ENCODE measurements at regions not wholly inside any gene's neighbourhood (a gene's known extent, or its start where the extent isn't known, plus 50 kb on each side); places are given as distances from the start of the nearest gene placed in this dataset.

- H2AK5ac ChIP-seq (ENCODE audit: low read length) = peak overlapping the region; percentile 32
- peak overlapping the region; percentile 85 for H2BK120ac ChIP-seq (ENCODE audit: insufficient read depth, low read length, poor library complexity)
- H3K4me1 ChIP-seq (ENCODE audit: control insufficient read depth in 1 of 2, insufficient read depth in 2 of 2, low read length in 2 of 2) = peaks cover 42% of the 10 kb centered on the region in 2 experiments
- H3K4me2 ChIP-seq (ENCODE audit: low read length) = peak overlapping the region; percentile 59
- H3K4me3 ChIP-seq (ENCODE audit: low read depth, low read length) = no peak overlapping the region
- H4K91ac ChIP-seq (ENCODE audit: low read depth, low read length) = peak overlapping the region; percentile 49
- H3K79me2 ChIP-seq (ENCODE audit: control insufficient read depth, insufficient read depth, low read length, poor library complexity) = peaks cover 2% of the 10 kb centered on the region
- no peak for DNase-seq
- no peaks in the 10 kb centered on the region for H3K36me3 ChIP-seq (ENCODE audit: control insufficient read depth in 1 of 2, insufficient read depth in 2 of 2, low read length in 2 of 2)
- H3K18ac ChIP-seq (ENCODE audit: low read length) = peak overlapping the region; percentile 69
- H3K14ac ChIP-seq (ENCODE audit: low read length) = peak overlapping the region; percentile 19
- peak overlapping the region; percentile 67 for H3K27ac ChIP-seq (ENCODE audit: low read depth, low read length)
- no peak overlapping the region for H3K23ac ChIP-seq (ENCODE audit: low read length)
- H3K79me1 ChIP-seq (ENCODE audit: low read length) = peaks cover 19% of the 10 kb centered on the region
- peak overlapping the region; percentile 64 for H4K8ac ChIP-seq (ENCODE audit: low read depth, low read length)
- peak overlapping the region; percentile 28 for H2BK12ac ChIP-seq (ENCODE audit: low read length)
- peak overlapping the region; percentile 16 for H2BK5ac ChIP-seq (ENCODE audit: low read depth, low read length, poor library complexity)
- WGBS (ENCODE audit: extremely low coverage, insufficient coverage, insufficient read length) = no CpG with 5 or more reads among the region's 17 CpGs
- H4K12ac ChIP-seq (ENCODE audit: low read depth, low read length) = peak overlapping the region; percentile 58
- H3K9me3 ChIP-seq (ENCODE audit: insufficient read depth, low read depth, low read length) = no peaks in the 10 kb centered on the region
- H2AFZ ChIP-seq (ENCODE audit: insufficient read depth, low read length, poor library complexity) = no peak overlapping the region
- no peak overlapping the region for H3K9ac ChIP-seq (ENCODE audit: low read length)
- H3K4ac ChIP-seq (ENCODE audit: low read depth, low read length) = peak overlapping the region; percentile 9
- H3K27me3 ChIP-seq (ENCODE audit: insufficient read depth, low read length) = no peaks in the 10 kb centered on the region
These were observed 216.4 kb upstream of the CIBAR2 start for GRCh38 chr16:85328676-85329058.

- Histone ChIP-seq H3K4me3 (ENCODE audit: low read depth, low read length) (no peak overlapping the region), H3K23ac (ENCODE audit: low read length) (no peak overlapping the region), H3K27ac (ENCODE audit: low read depth, low read length) (peak overlapping the region; percentile 67), H3K36me3 (ENCODE audit: control insufficient read depth in 1 of 2, insufficient read depth in 2 of 2, low read length in 2 of 2) (no peaks in the 10 kb centered on the region), H3K4ac (ENCODE audit: low read depth, low read length) (peak overlapping the region; percentile 9), H2AFZ (ENCODE audit: insufficient read depth, low read length, poor library complexity) (no peak overlapping the region), H4K12ac (ENCODE audit: low read depth, low read length) (no peak overlapping the region), H3K27me3 (ENCODE audit: insufficient read depth, low read length) (no peaks in the 10 kb centered on the region), H3K9ac (ENCODE audit: low read length) (no peak overlapping the region), H3K14ac (ENCODE audit: low read length) (peak overlapping the region; percentile 30), H4K8ac (ENCODE audit: low read depth, low read length) (peak overlapping the region; percentile 64), H3K18ac (ENCODE audit: low read length) (peak overlapping the region; percentile 30), H2AK5ac (ENCODE audit: low read length) (peak overlapping the region; percentile 23), H3K79me2 (ENCODE audit: control insufficient read depth, insufficient read depth, low read length, poor library complexity) (peaks cover 2% of the 10 kb centered on the region), H4K91ac (ENCODE audit: low read depth, low read length) (peak overlapping the region; percentile 49), H2BK12ac (ENCODE audit: low read length) (peak overlapping the region; percentile 51), H3K4me2 (ENCODE audit: low read length) (peak overlapping the region; percentile 23), H2BK5ac (ENCODE audit: low read depth, low read length, poor library complexity) (peak overlapping the region; percentile 22), H3K79me1 (ENCODE audit: low read length) (peaks cover 19% of the 10 kb centered on the region), H3K9me3 (ENCODE audit: insufficient read depth, low read depth, low read length) (no peaks in the 10 kb centered on the region), H2BK120ac (ENCODE audit: insufficient read depth, low read length, poor library complexity) (peak overlapping the region; percentile 85), H3K4me1 (ENCODE audit: control insufficient read depth in 1 of 2, insufficient read depth in 2 of 2, low read length in 2 of 2) (peaks cover 42 to 44% of the 10 kb centered on the region in 2 experiments)
- peak; percentile 73 to 77 for DNase-seq
- no CpG with 5 or more reads among the region's 28 CpGs for WGBS (ENCODE audit: extremely low coverage, insufficient coverage, insufficient read length)
These were observed 217.0 kb upstream of the CIBAR2 start for GRCh38 chr16:85329059-85329812.

- H3K9me3 ChIP-seq (ENCODE audit: insufficient read depth, low read depth, low read length) = no peaks in the 10 kb centered on the region
- H3K4ac ChIP-seq (ENCODE audit: low read depth, low read length) = no peak overlapping the region
- no peak for DNase-seq
- no peak overlapping the region for H4K12ac ChIP-seq (ENCODE audit: low read depth, low read length)
- peaks cover 51 to 52% of the 10 kb centered on the region in 2 experiments for H3K4me1 ChIP-seq (ENCODE audit: control insufficient read depth in 1 of 2, insufficient read depth in 2 of 2, low read length in 2 of 2)
- H3K4me2 ChIP-seq (ENCODE audit: low read length) = peak overlapping the region; percentile 21
- peak overlapping the region; percentile 3 for H3K14ac ChIP-seq (ENCODE audit: low read length)
- peak overlapping the region; percentile 67 for H2BK120ac ChIP-seq (ENCODE audit: insufficient read depth, low read length, poor library complexity)
- H3K23ac ChIP-seq (ENCODE audit: low read length) = no peak overlapping the region
- no peaks in the 10 kb centered on the region for H3K27me3 ChIP-seq (ENCODE audit: insufficient read depth, low read length)
- H3K79me2 ChIP-seq (ENCODE audit: control insufficient read depth, insufficient read depth, low read length, poor library complexity) = peaks cover 2% of the 10 kb centered on the region
- H3K18ac ChIP-seq (ENCODE audit: low read length) = no peak overlapping the region
- H2BK12ac ChIP-seq (ENCODE audit: low read length) = no peak overlapping the region
- no peak overlapping the region for H3K9ac ChIP-seq (ENCODE audit: low read length)
- H3K79me1 ChIP-seq (ENCODE audit: low read length) = peaks cover 19% of the 10 kb centered on the region
- H2AFZ ChIP-seq (ENCODE audit: insufficient read depth, low read length, poor library complexity) = peak overlapping the region; percentile 18
- H4K91ac ChIP-seq (ENCODE audit: low read depth, low read length) = peak overlapping the region; percentile 79
- no peaks in the 10 kb centered on the region for H3K36me3 ChIP-seq (ENCODE audit: control insufficient read depth in 1 of 2, insufficient read depth in 2 of 2, low read length in 2 of 2)
- WGBS (ENCODE audit: extremely low coverage, insufficient coverage, insufficient read length) = no CpG with 5 or more reads among the region's 21 CpGs
- no peak overlapping the region for H2AK5ac ChIP-seq (ENCODE audit: low read length)
- H3K27ac ChIP-seq (ENCODE audit: low read depth, low read length) = peak overlapping the region; percentile 21
- peak overlapping the region; percentile 40 for H4K8ac ChIP-seq (ENCODE audit: low read depth, low read length)
- no peak overlapping the region for H2BK5ac ChIP-seq (ENCODE audit: low read depth, low read length, poor library complexity)
- no peak overlapping the region for H3K4me3 ChIP-seq (ENCODE audit: low read depth, low read length)
These were observed 217.9 kb upstream of the CIBAR2 start for GRCh38 chr16:85330006-85330693.

- Histone ChIP-seq H2AFZ (ENCODE audit: insufficient read depth, low read length, poor library complexity) (no peak overlapping the region), H4K8ac (ENCODE audit: low read depth, low read length) (no peak overlapping the region), H3K27ac (ENCODE audit: low read depth, low read length) (peak overlapping the region; percentile 21), H4K91ac (ENCODE audit: low read depth, low read length) (peak overlapping the region; percentile 79), H3K9me3 (ENCODE audit: insufficient read depth, low read depth, low read length) (no peaks in the 10 kb centered on the region), H3K14ac (ENCODE audit: low read length) (no peak overlapping the region), H2BK120ac (ENCODE audit: insufficient read depth, low read length, poor library complexity) (no peak overlapping the region), H3K23ac (ENCODE audit: low read length) (no peak overlapping the region), H2BK5ac (ENCODE audit: low read depth, low read length, poor library complexity) (no peak overlapping the region), H3K79me1 (ENCODE audit: low read length) (peaks cover 19% of the 10 kb centered on the region), H3K27me3 (ENCODE audit: insufficient read depth, low read length) (no peaks in the 10 kb centered on the region), H3K18ac (ENCODE audit: low read length) (no peak overlapping the region), H2BK12ac (ENCODE audit: low read length) (no peak overlapping the region), H3K36me3 (ENCODE audit: control insufficient read depth in 1 of 2, insufficient read depth in 2 of 2, low read length in 2 of 2) (no peaks in the 10 kb centered on the region), H3K9ac (ENCODE audit: low read length) (no peak overlapping the region), H3K79me2 (ENCODE audit: control insufficient read depth, insufficient read depth, low read length, poor library complexity) (peaks cover 2% of the 10 kb centered on the region), H3K4me1 (ENCODE audit: control insufficient read depth in 1 of 2, insufficient read depth in 2 of 2, low read length in 2 of 2) (peaks cover 52 to 54% of the 10 kb centered on the region in 2 experiments), H3K4ac (ENCODE audit: low read depth, low read length) (no peak overlapping the region), H2AK5ac (ENCODE audit: low read length) (no peak overlapping the region), H3K4me2 (ENCODE audit: low read length) (peak overlapping the region; percentile 21), H4K12ac (ENCODE audit: low read depth, low read length) (no peak overlapping the region), H3K4me3 (ENCODE audit: low read depth, low read length) (no peak overlapping the region)
- no CpG with 5 or more reads among the region's 6 CpGs for WGBS (ENCODE audit: extremely low coverage, insufficient coverage, insufficient read length)
- peak; percentile 27 to 63 for DNase-seq
These were observed 218.5 kb upstream of the CIBAR2 start for GRCh38 chr16:85330694-85331188.

All from trophoblast cell (in vitro differentiated cells and primary cell).